Thymus (tissue), 11 donors: ENCODE measurements at regions not wholly inside any gene's neighbourhood (a gene's known extent, or its start where the extent isn't known, plus 50 kb on each side); places are given as distances from the start of the nearest gene placed in this dataset.

Experiments
- DNase-seq, 9 donors: peaks; one replicate each; pipeline ENCODE4 v3.0.0-alpha.2; 2013; ENCODE audit warnings: low spot score in 9 of 9, low read depth in 6 of 9, missing footprints in 1 of 9
- H3K27ac ChIP-seq, 2 donors: one replicate each; pipeline ENCODE4 v1.5.1; 2013; ENCODE audit warnings: control low read depth in 1 of 2, low read depth in 1 of 2, low read length in 1 of 2, mild to moderate bottlenecking in 1 of 2, moderate library complexity in 1 of 2
- H3K27me3 ChIP-seq, 2 donors: one replicate each; pipeline ENCODE4 v1.5.1; 2013; ENCODE audit warnings: low read length in 1 of 2; ENCODE audit not compliant: control insufficient read depth in 2 of 2, insufficient read depth in 1 of 2
- H3K36me3 ChIP-seq, 2 donors: one replicate each; pipeline ENCODE4 v1.5.1; 2013; ENCODE audit warnings: low read length in 1 of 2, mild to moderate bottlenecking in 1 of 2, moderate library complexity in 1 of 2; ENCODE audit not compliant: control insufficient read depth in 2 of 2, insufficient read depth in 2 of 2
- H3K4me1 ChIP-seq, 2 donors: one replicate each; pipeline ENCODE4 v1.5.1; 2013; ENCODE audit warnings: low read length in 2 of 2; ENCODE audit not compliant: control insufficient read depth in 2 of 2, insufficient read depth in 2 of 2
- H3K4me3 ChIP-seq, 2 donors: one replicate each; pipeline ENCODE4 v1.5.1; 2013; ENCODE audit warnings: low read length in 2 of 2, control low read depth in 1 of 2, mild to moderate bottlenecking in 1 of 2
- H3K9me3 ChIP-seq, 2 donors: one replicate each; pipeline ENCODE4 v1.5.1; 2013; ENCODE audit warnings: low read length in 1 of 2, mild to moderate bottlenecking in 1 of 2; ENCODE audit not compliant: control insufficient read depth in 2 of 2, insufficient read depth in 1 of 2
- WGBS: extraction: QIAGEN DNeasy Blood & Tissue Kit; methylation state at CpG from one replicate; pipeline ENCODE4 v1.1.7; 2013; 5-methylcytosine and 5-hydroxymethylcytosine counted together
- donor health status: healthy.

DNA sequence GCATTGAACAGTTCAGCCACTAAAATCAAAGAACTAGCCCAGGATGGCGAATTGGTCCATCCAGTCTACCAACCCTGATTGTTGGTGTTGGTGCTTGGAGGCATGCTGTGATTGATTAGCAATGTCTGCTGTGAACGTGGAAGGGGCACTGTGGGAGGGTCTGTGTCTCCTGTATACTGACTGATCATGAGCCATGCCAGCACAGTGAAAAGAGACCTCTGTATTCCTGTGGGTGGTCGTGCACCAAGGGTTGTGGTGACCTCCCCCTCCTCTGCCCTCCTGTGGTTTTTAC lies 63.0 kb upstream of the DLK1 start:
- WGBS, result 75% methylated on average over 3 of the region's 3 CpGs
- H3K27me3 ChIP-seq, result no peaks in the 10 kb centered on the region
- H3K4me1 ChIP-seq, result peaks cover 0 to 6% of the 10 kb centered on the region in 2 donors

DNA sequence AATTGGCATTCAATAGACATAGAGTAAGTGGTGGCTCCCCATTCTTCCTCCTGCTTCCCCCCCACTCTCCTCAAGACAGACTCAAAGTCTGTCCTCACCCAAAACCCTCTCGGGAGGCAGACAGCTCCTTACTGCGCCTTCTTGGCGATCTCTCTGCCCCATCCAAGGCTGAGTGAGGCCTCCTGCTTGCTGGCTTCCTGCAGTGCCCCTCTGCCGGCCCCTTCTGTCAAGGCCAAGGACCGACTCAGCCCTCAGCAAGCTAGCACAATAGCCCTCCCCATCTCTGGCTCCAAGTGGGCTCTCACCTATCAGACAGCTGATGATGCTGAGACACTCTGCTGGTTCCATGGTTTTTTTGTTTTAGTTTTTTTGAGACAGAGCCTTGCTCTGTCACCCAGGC lies 62.5 kb upstream of the DLK1 start:
- Histone ChIP-seq H3K36me3 (no peaks in the 10 kb centered on the region), H3K4me3 (no peak overlapping the region), H3K27ac (no peak overlapping the region), H3K9me3 (no peaks in the 10 kb centered on the region), H3K4me1 (peaks cover 0 to 11% of the 10 kb centered on the region in 2 donors), H3K27me3 (no peaks in the 10 kb centered on the region)
- 72% methylated on average over 5 of the region's 5 CpGs for WGBS
- no peak for DNase-seq

More for the DNA sequence above, 63.0 kb upstream of the DLK1 start:
- H3K9me3 ChIP-seq, result no peaks in the 10 kb centered on the region
- no peak overlapping the region for H3K27ac ChIP-seq
- no peak overlapping the region for H3K4me3 ChIP-seq
- no peak for DNase-seq
- H3K36me3 ChIP-seq, result no peaks in the 10 kb centered on the region

DNA sequence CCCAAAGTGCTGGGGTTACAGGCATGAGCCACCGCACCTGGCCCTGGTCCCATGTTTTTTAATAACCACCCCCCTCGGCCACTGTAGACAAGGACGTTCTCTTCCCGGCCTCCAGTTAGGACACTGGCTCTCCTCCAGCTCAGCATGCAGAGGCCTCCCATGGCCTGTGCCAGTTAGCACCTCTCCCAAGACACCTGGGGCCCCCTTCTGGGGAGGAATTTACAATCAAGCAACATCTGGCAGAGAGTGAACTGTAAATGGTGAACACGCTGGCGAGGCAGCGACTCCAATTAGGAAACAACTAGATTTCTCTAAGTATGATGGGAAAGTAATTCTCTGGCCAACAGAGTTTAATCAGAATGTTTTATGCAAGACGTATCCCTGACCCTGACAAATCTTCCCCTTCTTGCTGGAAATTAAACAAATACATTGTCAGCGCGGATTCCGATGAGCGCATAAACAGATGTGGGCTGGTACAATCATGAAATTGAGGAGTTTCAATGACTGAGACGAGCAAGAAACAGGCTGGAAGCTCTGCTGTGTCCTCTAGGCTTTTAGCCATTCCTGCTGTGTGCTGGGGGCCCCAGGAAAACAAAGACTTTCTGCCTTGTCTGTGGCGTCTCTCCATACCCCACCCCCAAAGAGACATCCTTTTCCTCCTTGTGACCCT lies 61.7 kb upstream of the DLK1 start:
- DNase-seq, result no peak
- WGBS, result 95% methylated on average over 14 of the region's 14 CpGs
- Histone ChIP-seq H3K27ac (peak overlapping the region in 1 of 2 donors; percentile 12), H3K9me3 (no peaks in the 10 kb centered on the region), H3K27me3 (no peaks in the 10 kb centered on the region), H3K4me3 (no peak overlapping the region), H3K4me1 (peaks cover 0 to 15% of the 10 kb centered on the region in 2 donors), H3K36me3 (no peaks in the 10 kb centered on the region)

DNA sequence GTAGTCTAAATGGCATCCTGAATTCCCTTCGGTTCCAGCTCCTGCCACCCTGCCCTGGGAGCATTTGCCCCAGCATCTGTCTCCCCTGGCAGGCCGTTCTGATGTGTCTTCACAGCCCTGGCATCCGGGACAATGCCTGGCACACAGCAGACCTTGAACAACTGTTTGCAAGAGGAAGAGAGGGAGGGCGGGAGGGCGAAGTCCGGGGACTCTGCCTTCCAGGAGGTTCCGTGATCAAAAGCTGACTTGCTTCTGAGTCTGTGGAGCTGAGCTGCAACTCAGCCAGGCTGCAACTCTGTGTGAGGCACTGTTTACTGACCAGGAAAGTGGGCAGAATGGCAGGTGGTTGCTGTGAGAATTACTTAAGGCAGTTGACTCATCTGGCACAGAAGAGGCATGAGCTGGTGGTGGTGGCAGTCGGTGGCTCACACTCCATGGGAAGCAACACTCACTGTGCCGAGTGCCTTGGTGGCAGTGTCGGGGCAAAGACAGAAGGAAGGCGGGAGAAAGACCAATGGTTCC lies 61.1 kb upstream of the DLK1 start:
- peaks cover 0 to 2% of the 10 kb centered on the region in 2 donors for H3K27me3 ChIP-seq
- peaks cover 0 to 15% of the 10 kb centered on the region in 2 donors for H3K4me1 ChIP-seq
- WGBS, result 93% methylated on average over 11 of the region's 11 CpGs
- no peak for DNase-seq
- H3K9me3 ChIP-seq, result no peaks in the 10 kb centered on the region
- H3K4me3 ChIP-seq, result no peak overlapping the region
- H3K36me3 ChIP-seq, result no peaks in the 10 kb centered on the region
- H3K27ac ChIP-seq, result peak overlapping the region in 1 of 2 donors; percentile 12

DNA sequence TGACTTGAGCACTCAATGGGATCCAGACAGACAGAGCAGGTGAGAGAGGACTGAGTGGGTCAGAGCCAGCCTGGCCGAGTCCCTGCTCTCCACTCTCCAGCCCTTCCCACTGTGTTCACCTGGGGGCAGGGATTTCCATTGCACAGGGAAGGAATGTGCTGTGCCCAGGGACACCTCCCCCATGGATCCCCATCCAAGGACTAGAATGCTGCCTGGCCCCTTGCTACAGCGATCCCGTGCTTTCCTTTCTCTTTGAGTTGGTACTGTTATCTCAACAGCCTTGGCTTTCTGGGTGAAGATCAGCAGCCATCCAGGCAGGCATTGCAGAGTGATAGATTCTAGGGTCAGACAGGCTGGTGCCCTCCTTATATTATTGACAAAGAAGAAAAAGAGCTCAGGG lies 60.3 kb upstream of the DLK1 start:
- Histone ChIP-seq H3K9me3 (no peaks in the 10 kb centered on the region), H3K36me3 (no peaks in the 10 kb centered on the region), H3K27ac (no peak overlapping the region), H3K27me3 (peaks cover 2 to 4% of the 10 kb centered on the region in 2 donors), H3K4me1 (peaks cover 0 to 15% of the 10 kb centered on the region in 2 donors), H3K4me3 (no peak overlapping the region)
- no peak for DNase-seq
- WGBS, result 94% methylated on average over 3 of the region's 3 CpGs

DNA sequence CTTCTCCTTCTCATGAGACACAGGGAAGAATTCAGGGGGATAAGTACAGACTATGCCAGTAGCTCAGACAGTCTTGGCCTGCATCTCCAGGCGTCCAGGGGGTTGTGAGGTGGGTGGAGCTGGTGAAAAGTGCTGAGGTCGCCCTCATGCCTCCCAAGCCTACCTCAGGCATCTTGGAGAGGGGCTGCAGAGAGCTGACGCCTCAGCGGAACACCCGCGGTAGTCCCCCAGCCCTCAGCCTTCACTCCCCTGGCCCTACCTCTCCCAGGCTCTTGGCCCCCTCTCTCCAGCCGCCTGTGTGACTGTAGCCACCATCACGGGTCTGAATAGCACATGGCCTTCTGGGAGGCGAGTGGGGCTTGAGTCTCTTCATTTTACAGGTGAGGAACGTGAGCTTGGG lies 59.8 kb upstream of the DLK1 start:
- peaks cover 2 to 5% of the 10 kb centered on the region in 2 donors for H3K27me3 ChIP-seq

DNA sequence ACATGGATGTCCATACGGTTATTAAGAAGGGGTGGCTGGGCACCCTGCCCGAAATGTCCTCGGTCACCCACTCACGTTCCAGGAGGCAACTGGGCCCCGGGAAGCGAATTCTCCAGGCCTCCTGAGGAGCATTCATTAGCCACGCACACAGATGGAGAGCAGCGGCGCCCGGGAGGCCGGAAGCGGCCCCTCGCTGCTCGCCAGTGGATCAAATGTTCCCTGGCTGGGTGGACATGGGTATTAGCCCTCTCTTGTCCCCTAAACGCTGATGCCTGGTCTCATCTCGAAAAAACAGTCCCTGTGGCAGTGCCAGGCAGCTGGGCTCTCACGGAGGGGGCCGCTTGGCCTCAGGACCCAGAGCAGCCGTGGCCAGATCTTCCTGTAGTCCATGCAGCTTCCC lies 59.0 kb upstream of the DLK1 start:
- WGBS, result 87% methylated on average over 19 of the region's 19 CpGs
- H3K27me3 ChIP-seq, result peaks cover 8 to 10% of the 10 kb centered on the region in 2 donors

More for the DNA sequence above, 59.8 kb upstream of the DLK1 start:
- Histone ChIP-seq H3K36me3 (no peaks in the 10 kb centered on the region), H3K4me1 (peaks cover 0 to 15% of the 10 kb centered on the region in 2 donors), H3K27ac (no peak overlapping the region), H3K9me3 (no peaks in the 10 kb centered on the region), H3K4me3 (no peak overlapping the region)
- 94% methylated on average over 10 of the region's 10 CpGs for WGBS
- DNase-seq, result no peak

DNA sequence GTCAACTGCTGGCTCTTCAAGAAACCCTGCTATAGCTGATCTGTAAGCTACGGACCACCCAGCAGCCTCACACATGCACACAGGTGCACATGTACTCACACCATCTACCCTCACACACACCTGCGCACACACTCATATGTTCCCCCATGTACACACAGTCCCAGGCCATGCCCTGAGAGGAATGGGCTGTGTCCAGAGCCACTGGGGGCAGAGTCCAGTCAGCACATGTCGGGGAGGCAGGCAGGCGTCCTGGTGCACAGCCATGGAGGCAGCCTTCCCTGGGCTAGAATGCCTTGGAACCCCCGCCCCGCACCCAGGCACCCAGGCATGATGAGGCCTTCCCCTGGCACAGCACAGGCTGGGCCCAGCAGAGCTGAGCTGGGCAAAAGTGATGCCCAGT lies 58.3 kb upstream of the DLK1 start:
- 98% methylated on average over 6 of the region's 6 CpGs for WGBS
- no peaks in the 10 kb centered on the region for H3K9me3 ChIP-seq
- peaks cover 15 to 17% of the 10 kb centered on the region in 2 donors for H3K27me3 ChIP-seq
- H3K27ac ChIP-seq, result no peak overlapping the region
- H3K4me1 ChIP-seq, result peaks cover 0 to 19% of the 10 kb centered on the region in 2 donors
- no peaks in the 10 kb centered on the region for H3K36me3 ChIP-seq
- H3K4me3 ChIP-seq, result no peak overlapping the region
- DNase-seq, result no peak

More for the DNA sequence above, 59.0 kb upstream of the DLK1 start:
- Histone ChIP-seq H3K36me3 (no peaks in the 10 kb centered on the region), H3K4me1 (peaks cover 0 to 15% of the 10 kb centered on the region in 2 donors), H3K27ac (no peak overlapping the region), H3K4me3 (no peak overlapping the region), H3K9me3 (no peaks in the 10 kb centered on the region)
- DNase-seq, result no peak

DNA sequence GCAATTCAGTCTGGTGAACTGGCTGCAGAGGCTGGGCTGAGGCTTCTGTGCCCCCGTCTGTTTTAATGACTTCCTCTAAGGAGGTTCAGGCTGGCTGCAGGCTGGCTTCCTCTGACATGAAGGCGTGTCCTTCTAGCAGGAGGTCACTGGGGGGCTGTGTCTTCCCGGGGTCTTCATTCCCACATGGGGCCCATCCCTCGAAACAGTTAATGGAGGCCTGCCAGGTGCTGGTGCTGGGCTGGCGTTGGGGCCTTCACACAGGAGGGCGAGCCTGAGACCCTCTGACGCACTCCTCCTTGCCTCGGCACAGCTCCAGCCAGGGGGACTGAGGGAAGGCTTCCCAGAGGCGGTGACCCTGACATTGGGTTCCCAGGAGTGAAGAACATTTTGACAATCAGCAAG lies 57.7 kb upstream of the DLK1 start:
- Histone ChIP-seq H3K4me3 (no peak overlapping the region), H3K27me3 (peaks cover 15 to 22% of the 10 kb centered on the region in 2 donors)

More for the DNA sequence above, 57.7 kb upstream of the DLK1 start:
- no peak overlapping the region for H3K27ac ChIP-seq
- H3K36me3 ChIP-seq, result no peaks in the 10 kb centered on the region
- DNase-seq, result no peak
- no peaks in the 10 kb centered on the region for H3K9me3 ChIP-seq
- H3K4me1 ChIP-seq, result peaks cover 0 to 23% of the 10 kb centered on the region in 2 donors
- 58% methylated on average over 9 of the region's 9 CpGs for WGBS
